Right kidney (tissue), 1 donor: ENCODE measurements at regions not wholly inside any gene's neighbourhood (a gene's known extent, or its start where the extent isn't known, plus 50 kb on each side); places are given as distances from the start of the nearest gene placed in this dataset.
"Not testable (repeated sequence)": the region's sequence is repeated elsewhere in the genome, so short reads cannot be mapped to it uniquely, and the experiment has no call there.

Experiments used
- DNase-seq: peaks from one replicate; pipeline ENCODE4 v3.0.0-alpha.2; 2016

DNA sequence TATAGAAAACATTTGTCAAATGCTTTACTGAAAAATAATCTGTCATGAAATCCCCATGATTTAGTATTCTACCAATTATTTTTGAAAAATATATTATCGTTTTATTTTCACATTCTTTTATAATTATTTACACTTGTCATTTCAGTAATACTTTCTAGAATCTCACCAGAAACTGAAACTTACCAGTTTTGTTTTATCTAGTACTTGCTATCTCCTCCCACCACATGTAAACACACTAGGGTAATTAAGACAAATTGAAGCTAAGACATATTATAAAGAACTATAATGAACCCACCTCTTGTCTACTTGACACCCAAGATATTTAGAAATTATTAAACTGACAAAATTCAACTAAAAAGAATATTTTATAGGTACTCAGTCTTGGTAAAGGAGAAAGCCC is 51.5 kb upstream of the GRM3 start:
- DNase-seq = no peak

DNA sequence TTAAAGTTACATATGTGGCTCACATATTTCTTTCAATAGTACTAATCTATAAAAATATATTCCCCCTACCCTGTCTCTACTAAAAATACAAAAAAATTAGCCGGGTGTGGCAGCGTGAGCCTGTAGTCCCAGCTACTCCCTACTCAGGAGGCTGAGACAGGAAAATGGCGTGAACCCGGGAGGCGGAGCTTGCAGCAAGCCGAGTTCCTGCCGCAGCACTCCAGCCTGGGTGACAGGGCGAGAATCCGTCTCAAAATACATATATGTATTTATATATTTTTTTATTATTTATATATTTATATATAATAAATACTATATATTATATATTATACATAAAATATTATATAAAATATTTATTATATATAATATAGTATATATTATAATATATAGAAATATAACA is 69.7 kb upstream of the GRM3 start:
- DNase-seq = no peak

DNA sequence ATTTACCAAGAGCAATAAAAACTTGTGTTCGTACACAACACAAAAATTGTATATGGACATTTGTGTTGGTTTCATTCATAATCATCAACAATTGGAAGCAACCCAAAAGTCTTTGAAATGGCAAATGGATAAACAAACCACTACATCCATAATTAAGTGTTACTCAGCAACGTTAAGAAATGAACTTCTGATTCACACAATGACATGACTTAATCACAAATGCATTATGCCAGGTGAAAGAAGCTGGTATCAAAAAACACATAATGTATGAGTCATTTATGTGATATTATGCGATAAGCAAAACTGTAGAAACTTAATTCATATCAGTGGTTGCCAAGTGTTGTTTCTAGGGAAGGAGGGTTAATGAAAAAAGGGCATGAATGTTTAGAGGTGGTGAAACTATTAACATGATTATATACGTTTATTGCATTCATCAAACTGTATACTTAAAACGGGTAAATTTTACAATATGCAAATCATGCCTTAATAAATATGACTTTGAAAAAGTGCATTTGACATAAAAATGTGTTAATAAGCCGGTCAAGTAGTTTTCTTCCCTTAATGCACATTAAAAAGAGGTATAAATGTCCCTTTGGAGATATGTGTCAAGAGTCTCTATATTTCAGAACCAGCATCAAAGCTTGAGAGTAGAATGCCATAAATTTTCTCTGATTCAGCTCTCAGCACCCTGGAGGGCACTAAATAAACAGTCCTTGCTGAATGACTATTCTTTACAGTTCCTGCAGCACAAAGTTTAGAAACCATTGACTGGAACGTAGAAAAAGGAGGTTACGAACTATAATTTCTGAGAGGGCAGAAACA is 84.8 kb upstream of the GRM3 start:
- DNase-seq = no peak

DNA sequence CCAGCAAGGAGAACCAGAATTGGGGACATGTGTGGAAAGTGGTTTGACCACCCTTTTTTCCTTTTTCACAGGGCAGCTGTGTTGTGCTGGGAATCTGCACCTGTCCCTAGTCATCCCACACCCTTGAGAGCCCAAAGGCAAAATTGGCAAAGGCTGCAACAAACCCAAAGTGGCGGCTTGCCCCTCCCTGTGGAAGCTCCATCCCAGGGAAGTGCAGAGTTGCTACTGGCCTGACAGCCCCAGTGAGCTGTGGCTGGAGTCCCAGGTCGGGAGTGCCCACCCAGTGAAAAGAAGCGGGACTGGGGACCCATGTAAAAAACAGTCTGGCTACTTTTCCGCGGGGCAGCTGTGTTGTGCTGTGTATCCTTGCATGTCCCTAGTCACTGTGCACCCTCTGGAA is 109.1 kb upstream of the GRM3 start:
- no peak for DNase-seq

- no peak for DNase-seq
Measured at GRCh38 chr7:86504229-86504628, 139.5 kb upstream of the GRM3 start.

- DNase-seq = no peak
Measured at GRCh38 chr7:86499986-86500385, 143.7 kb upstream of the GRM3 start.

GRCh38 chr7:86485827-86486226 is 157.9 kb upstream of the GRM3 start:
- DNase-seq = no peak

- no peak for DNase-seq
Measured at GRCh38 chr7:86479144-86479543, 164.6 kb upstream of the GRM3 start.

DNA sequence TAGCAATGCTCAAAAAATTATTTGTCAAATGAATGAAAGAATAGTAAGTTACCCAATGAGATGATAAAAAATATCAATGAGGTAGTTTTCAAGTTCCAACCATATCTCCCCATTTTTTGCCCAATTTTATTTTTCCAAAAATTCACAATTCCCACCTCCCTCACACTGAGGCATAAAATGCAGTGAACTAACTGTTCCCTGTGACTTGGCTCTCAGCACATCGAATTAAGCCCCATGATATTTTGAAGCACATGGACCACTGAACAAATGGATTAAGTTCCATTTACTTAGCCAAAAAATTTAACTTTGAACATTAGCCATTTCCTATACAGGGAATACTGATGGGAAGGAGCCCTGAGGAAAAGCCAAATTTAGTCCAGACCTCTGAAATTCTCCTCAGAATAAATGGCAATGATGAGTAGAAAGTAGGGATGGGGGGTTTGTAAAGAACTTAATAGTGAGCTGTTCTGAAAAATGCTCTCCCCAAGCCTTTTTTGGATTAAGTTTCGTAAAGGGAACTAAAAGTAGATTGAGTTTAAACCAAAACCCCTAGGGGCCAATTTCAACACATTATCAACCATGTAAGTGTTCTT is 166.3 kb upstream of the GRM3 start:
- no peak for DNase-seq

DNA sequence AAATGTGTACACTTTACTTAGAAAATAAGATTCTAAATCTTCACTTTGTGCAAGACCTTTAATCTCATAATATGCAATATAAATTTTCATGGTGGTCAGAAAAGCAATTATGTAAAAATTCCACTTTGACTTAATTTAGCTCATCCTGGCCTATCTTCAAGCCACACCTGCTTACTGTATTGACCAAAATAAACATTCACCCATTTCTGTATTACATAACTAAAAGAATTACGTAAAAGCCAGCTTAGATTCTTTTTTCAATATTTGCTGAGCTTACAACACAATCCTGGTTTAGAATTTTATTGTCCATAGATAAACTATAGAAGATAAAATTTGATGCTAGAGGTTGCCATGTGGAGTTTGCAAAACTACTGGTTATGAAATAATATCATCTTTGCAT is 172.9 kb upstream of the GRM3 start:
- no peak for DNase-seq

GRCh38 chr7:86469680-86470295 is 173.9 kb upstream of the GRM3 start:
- DNase-seq = peak; percentile 28

GRCh38 chr7:86454753-86455152 is 189.0 kb upstream of the GRM3 start:
- no peak for DNase-seq

GRCh38 chr7:86453454-86453853 is 190.3 kb upstream of the GRM3 start:
- DNase-seq = no peak

GRCh38 chr7:86448856-86449255 is 194.9 kb upstream of the GRM3 start:
- no peak for DNase-seq

DNA sequence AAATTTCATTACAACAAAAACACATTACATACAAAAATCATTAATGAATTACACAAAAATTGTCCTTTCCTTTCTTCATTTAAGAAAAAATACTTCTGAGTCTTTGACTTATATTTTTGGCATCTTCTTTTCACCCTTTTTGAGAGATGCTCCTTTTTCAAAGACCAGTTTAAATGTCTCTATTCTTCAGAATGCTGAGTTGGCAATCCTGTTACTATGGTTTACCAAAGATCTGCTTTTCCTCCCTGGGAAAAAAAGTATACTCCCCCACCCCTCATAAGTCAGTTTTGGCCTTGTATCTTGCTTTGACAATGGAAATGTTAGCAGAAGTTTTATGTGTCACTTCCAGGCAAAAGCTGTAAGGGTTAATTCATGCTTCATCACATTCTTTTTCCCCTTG is 198.4 kb upstream of the GRM3 start:
- no peak for DNase-seq

DNA sequence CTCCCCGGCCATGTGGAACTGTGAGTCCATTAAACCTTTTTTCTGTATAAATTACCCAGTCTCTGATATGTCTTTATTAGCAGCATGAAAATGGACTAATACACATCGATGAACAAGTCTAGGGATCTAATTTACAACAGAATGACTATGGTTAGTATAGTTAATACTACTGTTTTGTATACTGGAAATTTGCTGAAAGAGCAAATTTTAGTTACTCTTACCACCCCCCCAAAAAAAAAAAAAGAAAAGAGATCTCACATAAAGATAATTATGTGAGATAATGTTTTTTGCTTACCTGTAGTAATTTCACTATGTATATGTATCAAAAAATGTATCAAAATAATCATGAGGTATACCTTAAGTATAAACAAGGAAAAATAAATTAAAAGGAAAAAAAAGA is 199.5 kb upstream of the GRM3 start:
- no peak for DNase-seq

DNA sequence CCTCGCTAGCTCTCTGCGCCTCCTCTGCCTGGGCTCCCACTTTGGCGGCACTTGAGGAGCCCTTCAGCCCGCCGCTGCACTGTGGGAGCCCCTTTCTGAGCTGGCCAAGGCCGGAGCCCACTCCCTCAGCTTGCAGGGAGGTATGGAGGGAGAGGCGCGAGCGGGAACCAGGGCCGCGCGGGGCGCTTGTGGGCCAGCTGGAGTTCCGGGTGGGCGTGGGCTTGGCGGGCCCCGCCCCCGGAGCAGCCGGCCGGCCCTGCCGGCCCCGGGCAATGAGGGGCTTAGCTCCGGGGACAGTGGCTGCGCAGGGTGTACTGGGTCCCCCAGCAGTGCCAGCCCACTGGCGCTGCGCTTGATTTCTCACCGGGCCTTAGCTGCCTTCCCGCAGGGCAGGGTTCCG is 203.3 kb upstream of the GRM3 start:
- DNase-seq = not testable (repeated sequence)

DNA sequence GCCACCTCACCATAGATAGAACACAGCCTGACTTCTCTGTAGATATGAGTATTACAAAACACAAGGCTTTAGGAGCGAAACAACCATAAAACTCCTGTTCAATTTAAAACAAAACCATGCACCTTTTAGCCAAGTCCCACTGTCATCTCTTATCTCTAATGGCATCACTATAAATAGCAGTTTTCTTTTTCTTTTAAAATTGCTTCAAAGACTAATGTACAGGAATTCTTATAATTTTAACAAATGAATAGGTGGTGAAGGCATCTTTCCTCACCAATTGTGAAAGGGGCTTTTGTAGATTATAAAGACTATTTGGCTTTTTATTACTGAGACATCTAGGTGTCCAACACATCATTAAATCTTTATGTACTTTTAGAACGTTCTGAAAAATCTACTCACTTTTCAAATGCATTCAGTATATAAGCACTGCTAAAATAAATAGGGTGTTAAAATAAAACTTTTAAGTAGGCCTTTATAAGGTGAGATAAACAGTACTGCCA is 205.7 kb upstream of the GRM3 start:
- DNase-seq = no peak

GRCh38 chr7:86431761-86432160 is 211.9 kb upstream of the GRM3 start:
- no peak for DNase-seq

DNA sequence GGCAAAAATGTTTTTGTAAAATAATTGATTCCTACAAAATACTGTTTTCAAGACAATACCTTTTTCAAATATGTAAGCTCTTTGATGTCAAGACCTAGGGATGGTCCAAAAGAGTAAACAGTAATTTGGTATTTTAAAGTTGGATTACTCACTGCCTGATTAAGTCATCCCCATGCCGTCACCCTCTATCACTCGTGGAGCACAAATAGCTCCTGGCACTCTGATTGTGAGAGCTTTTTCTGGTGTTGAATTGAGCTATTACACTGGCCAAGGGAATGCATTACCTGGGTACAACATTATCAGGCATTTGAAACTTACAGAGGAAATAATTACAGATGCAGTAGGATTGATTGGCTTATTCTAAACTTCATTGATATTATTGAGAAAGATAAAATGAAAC is 231.9 kb upstream of the GRM3 start:
- DNase-seq = no peak

DNA sequence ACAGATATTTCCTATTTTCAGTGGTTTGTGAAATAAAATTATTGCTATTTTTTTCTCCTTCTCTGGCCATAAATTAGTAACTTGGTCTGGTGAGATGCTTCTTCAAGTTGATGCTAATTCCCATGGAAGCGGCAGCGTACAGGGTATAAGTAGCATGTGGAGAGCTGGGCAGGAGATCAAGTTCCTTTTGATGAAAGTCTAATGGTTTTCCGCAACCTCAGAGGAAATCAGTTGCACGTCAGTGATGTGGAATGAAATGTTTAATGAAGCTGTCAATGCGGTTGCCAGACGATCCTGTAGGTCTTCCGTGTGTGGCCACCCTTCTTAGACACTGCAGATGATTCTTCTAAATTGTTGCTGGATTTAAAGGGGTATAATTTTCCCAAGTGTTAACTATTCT is 236.4 kb upstream of the GRM3 start:
- DNase-seq = no peak

- DNase-seq = no peak
Measured at GRCh38 chr7:86391813-86392212, 251.9 kb upstream of the GRM3 start.

DNA sequence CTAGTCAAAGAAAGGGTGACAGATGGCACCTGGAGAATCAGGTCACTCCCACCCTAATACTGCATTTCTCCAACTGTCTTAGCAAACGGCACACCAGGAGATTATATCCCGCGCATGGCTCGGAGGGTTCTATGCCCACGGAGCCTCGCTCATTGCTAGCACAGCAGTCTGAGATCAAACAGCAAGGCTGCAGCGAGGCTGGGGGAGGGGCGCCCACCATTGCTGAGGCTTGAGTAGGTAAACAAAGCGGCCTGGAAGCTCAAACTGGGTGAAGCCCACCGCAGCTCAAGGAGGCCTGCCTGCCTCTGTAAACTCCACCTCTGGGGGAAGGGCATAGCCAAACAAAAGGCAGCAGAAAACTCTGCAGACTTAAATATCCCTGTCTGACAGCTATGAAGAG is 268.1 kb upstream of the GRM3 start:
- not testable (repeated sequence) for DNase-seq

- DNase-seq = no peak
Measured at GRCh38 chr7:86372262-86372661, 271.4 kb upstream of the GRM3 start.
